GM19455 (cell line): ENCODE measurements at regions not wholly inside any gene's neighbourhood (a gene's known extent, or its start where the extent isn't known, plus 50 kb on each side); places are given as distances from the start of the nearest gene placed in this dataset.

Source experiments
- ATAC-seq: cut with Tn5 transposase; IDR thresholded peaks from one replicate; pipeline ENCODE4 v1.9.1; 2021; ENCODE audit not compliant: unreplicated experiment

GRCh38 chr18:56188529-56189275, 449.7 kb downstream of the TXNL1 start:
- no peak for ATAC-seq

GRCh38 chr18:56186319-56186718, 452.1 kb downstream of the TXNL1 start:
- ATAC-seq = no peak

GRCh38 chr18:56185126-56185525, 453.3 kb downstream of the TXNL1 start:
- ATAC-seq = no peak

GRCh38 chr18:56176751-56177150, 461.6 kb downstream of the TXNL1 start:
- ATAC-seq = no peak

- ATAC-seq = no peak
These were observed 462.9 kb downstream of the TXNL1 start for GRCh38 chr18:56175330-56176001.

- no peak for ATAC-seq
These were observed 464.7 kb downstream of the TXNL1 start for GRCh38 chr18:56173542-56174220.

- no peak for ATAC-seq
These were observed 465.9 kb downstream of the TXNL1 start for GRCh38 chr18:56172527-56172926.

- ATAC-seq = no peak
These were observed 466.5 kb downstream of the TXNL1 start for GRCh38 chr18:56171848-56172247.

- no peak for ATAC-seq
These were observed 470.2 kb downstream of the TXNL1 start for GRCh38 chr18:56168049-56168781.

- no peak for ATAC-seq
These were observed 471.0 kb downstream of the TXNL1 start for GRCh38 chr18:56167366-56167765.

GRCh38 chr18:56166914-56167313, 471.5 kb downstream of the TXNL1 start:
- ATAC-seq = no peak

GRCh38 chr18:56165601-56166355, 472.6 kb downstream of the TXNL1 start:
- ATAC-seq = no peak

- ATAC-seq = no peak
These were observed 475.8 kb downstream of the TXNL1 start for GRCh38 chr18:56162311-56163265.

- no peak for ATAC-seq
These were observed 476.7 kb downstream of the TXNL1 start for GRCh38 chr18:56161566-56162260.

- ATAC-seq = no peak
These were observed 479.7 kb downstream of the TXNL1 start for GRCh38 chr18:56158676-56159075.

GRCh38 chr18:56157541-56157940, 480.9 kb downstream of the TXNL1 start:
- ATAC-seq = no peak

GRCh38 chr18:56152551-56153310, 485.7 kb downstream of the TXNL1 start:
- no peak for ATAC-seq

- no peak for ATAC-seq
These were observed 490.0 kb downstream of the TXNL1 start for GRCh38 chr18:56148373-56148772.
